HCT116 (cell line): ENCODE measurements at regions not wholly inside any gene's neighbourhood (a gene's known extent, or its start where the extent isn't known, plus 50 kb on each side); places are given as distances from the start of the nearest gene placed in this dataset.

Source experiments
- ATAC-seq: fragments of 200-7000 bp; cut with Tn5 transposase; 2 replicates; pipeline ENCODE4 v1.9.1; 2020; ENCODE audit warnings: mild to moderate bottlenecking, moderate library complexity
- BruUV-seq: library from RNA; stranded (reverse); fragments of 400-500 nt; replicated peaks from 2 replicates; lab custom pipeline; 2021; lab: Mats Ljungman, UMichigan
- CTCF ChIA-PET: fragments of 300-600 bp; sonication (Branson Sonifier 250); formaldehyde crosslinking; loops from one replicate; lab custom pipeline; 2021; ENCODE audit warnings: antibody characterized with exemption; lab: Charles Lee
- POLR2A ChIA-PET: fragments of 300-600, 350-600 bp; sonication (Branson Sonifier 250); formaldehyde crosslinking; loops from one replicate; lab custom pipeline; 2021; ENCODE audit warnings: antibody characterized with exemption; lab: Charles Lee
- RAD21 ChIA-PET, 2 experiments: fragments of 300-600 bp; sonication (Branson Sonifier 250); formaldehyde crosslinking; loops; one replicate each; lab custom pipeline; 2023; ENCODE audit warnings: low total read pairs in 2 of 2; ENCODE audit not compliant: uncharacterized antibody in 2 of 2, unreplicated experiment in 2 of 2, low non-redundant PET in 1 of 2; lab: Charles Lee
- DNase-seq: peaks from one replicate; pipeline ENCODE4 v3.0.0-alpha.2; 2010; ENCODE audit warnings: low read depth, low spot score
- H2AFZ ChIP-seq: fragments of 200-600 bp; shearing (Covaris generic), sonication (generic); 2 replicates; pipeline ENCODE4 v1.6.1; 2017; ENCODE audit warnings: low read depth, mixed run types, mixed read lengths, antibody characterized with exemption, low read length; ENCODE audit not compliant: poor library complexity, severe bottlenecking
- H3K27ac ChIP-seq: 2 replicates; pipeline ENCODE4 v1.5.1; 2012; ENCODE audit warnings: low read depth, low read length
- H3K27me3 ChIP-seq: fragments of 200-600 bp; sonication (generic); 2 replicates; pipeline ENCODE4 v1.6.1; 2016; ENCODE audit warnings: mixed run types, low read length, mixed read lengths; ENCODE audit not compliant: insufficient read depth
- H3K36me3 ChIP-seq, 2 experiments: fragments of 200-500 bp in 1 of 2; fragments of 200-600 bp in 1 of 2; sonication (Bioruptor generic) in 1 of 2; sonication (generic) in 1 of 2; 2 replicates each; pipeline versions ENCODE4 v1.5.1 to v1.6.1; 2014 to 2016; ENCODE audit warnings: low read length in 2 of 2, inconsistent platforms in 1 of 2, mixed read lengths in 1 of 2, mixed run types in 1 of 2; ENCODE audit not compliant: insufficient read depth in 2 of 2, control insufficient read depth in 1 of 2
- H3K4me1 ChIP-seq, 2 experiments: fragments of 200-600 bp in 1 of 2; sonication (generic) in 1 of 2; 2 replicates each; pipeline versions ENCODE4 v1.5.1 to v1.6.1; 2012 to 2017; ENCODE audit warnings: low read length in 2 of 2, inconsistent platforms in 1 of 2, mild to moderate bottlenecking in 1 of 2, mixed read lengths in 1 of 2, mixed run types in 1 of 2, moderate library complexity in 1 of 2; ENCODE audit not compliant: insufficient read depth in 2 of 2, control insufficient read depth in 1 of 2
- H3K4me2 ChIP-seq: fragments of 200-600 bp; sonication (generic); 2 replicates; pipeline ENCODE4 v1.6.1; 2017; ENCODE audit warnings: mixed run types, low read length, mixed read lengths
- H3K4me3 ChIP-seq, 2 experiments: fragments of 200-600 bp in 1 of 2; sonication (generic) in 1 of 2; replicated peaks in 1 of 2; 2 replicates each; pipeline ENCODE4 v1.5.1; 2011 to 2016; ENCODE audit warnings: low read length in 2 of 2, control low read depth in 1 of 2, low read depth in 1 of 2, mild to moderate bottlenecking in 1 of 2, mixed read lengths in 1 of 2, mixed run types in 1 of 2
- H3K79me2 ChIP-seq: fragments of 200-600 bp; sonication (generic); 2 replicates; pipeline ENCODE4 v1.6.1; 2017; ENCODE audit warnings: mild to moderate bottlenecking, mixed run types, low read length, moderate library complexity, mixed read lengths; ENCODE audit not compliant: insufficient read depth
- H3K9ac ChIP-seq: fragments of 200-600 bp; sonication (generic); 2 replicates; pipeline ENCODE4 v1.6.1; 2016; ENCODE audit warnings: low read length, mixed read lengths
- H3K9me2 ChIP-seq: fragments of 200-600 bp; sonication (generic), shearing (Covaris generic); 2 replicates; pipeline ENCODE4 v1.6.1; 2017; ENCODE audit warnings: mixed run types, mild to moderate bottlenecking, moderate library complexity; ENCODE audit not compliant: insufficient read depth
- H3K9me3 ChIP-seq, 2 experiments: fragments of 200-500 bp in 1 of 2; fragments of 200-600 bp in 1 of 2; sonication (Bioruptor generic) in 1 of 2; sonication (generic) in 1 of 2; 2 replicates each; pipeline ENCODE4 v1.6.1; 2014 to 2017; ENCODE audit warnings: low read length in 2 of 2, mixed read lengths in 2 of 2, inconsistent platforms in 1 of 2, low read depth in 1 of 2, mild to moderate bottlenecking in 1 of 2, mixed run types in 1 of 2, moderate library complexity in 1 of 2; ENCODE audit not compliant: control insufficient read depth in 1 of 2, insufficient read depth in 1 of 2
- H4K20me1 ChIP-seq: fragments of 200-600 bp; sonication (generic), shearing (Covaris generic); 2 replicates; pipeline ENCODE4 v1.6.1; 2017; ENCODE audit warnings: mixed run types, mild to moderate bottlenecking, moderate library complexity; ENCODE audit not compliant: insufficient read depth
- EGR1 ChIP-seq: IDR thresholded peaks from 2 replicates; pipeline ENCODE4 v1.6.1; 2012; ENCODE audit warnings: low read depth
- ELF1 ChIP-seq: IDR thresholded peaks from 2 replicates; pipeline ENCODE4 v1.6.1; 2012; ENCODE audit warnings: low read depth, borderline replicate concordance
- EZH2 ChIP-seq: fragments of 200-600 bp; sonication (generic); IDR thresholded peaks from 2 replicates; pipeline ENCODE4 v1.6.1; 2017; ENCODE audit warnings: antibody characterized with exemption, mixed run types
- EZH2phosphoT487 ChIP-seq: fragments of 200-600 bp; IDR thresholded peaks from 2 replicates; pipeline ENCODE4 v1.6.1; 2018; ENCODE audit warnings: antibody characterized with exemption, borderline replicate concordance
- POLR2A ChIP-seq: IDR thresholded peaks from 2 replicates; pipeline ENCODE4 v1.7.0; 2011; ENCODE audit warnings: borderline replicate concordance; ENCODE audit not compliant: insufficient read depth, insufficient read length; ENCODE audit errors: extremely low read depth
- RAD21 ChIP-seq: IDR thresholded peaks from 2 replicates; pipeline ENCODE4 v1.6.1; 2012; ENCODE audit warnings: low read depth, mild to moderate bottlenecking
- SP1 ChIP-seq: IDR thresholded peaks from 2 replicates; pipeline ENCODE4 v1.6.1; 2012; ENCODE audit warnings: low read depth
- SRF ChIP-seq: IDR thresholded peaks from 2 replicates; pipeline ENCODE4 v1.6.1; 2012; ENCODE audit warnings: low read depth
- YY1 ChIP-seq: IDR thresholded peaks from 2 replicates; pipeline ENCODE4 v1.6.1; 2011; ENCODE audit warnings: low read length, low read depth, moderate library complexity, mild to moderate bottlenecking; ENCODE audit not compliant: insufficient replicate concordance; ENCODE audit errors: extremely low read depth
- ZNF274 ChIP-seq: fragments of 200-500 bp; sonication (Bioruptor generic); IDR thresholded peaks from 2 replicates; pipeline ENCODE4 v1.6.1; 2014; ENCODE audit warnings: mild to moderate bottlenecking, low read depth, low read length, inconsistent platforms
- intact Hi-C: fragments of 100-400 bp; cut with micrococcal nuclease; formaldehyde crosslinking; loops from 2 replicates; pipeline ENCODE4 v1.10.0; 2022
- TF ChIP-seq, protein P1 (sequence below): IDR thresholded peaks from 2 replicates; pipeline ENCODE4 v1.6.1; 2011; ENCODE audit warnings: mild to moderate bottlenecking, low read length, moderate library complexity; ENCODE audit not compliant: insufficient replicate concordance; ENCODE audit errors: extremely low read depth
- TF ChIP-seq, protein P2 (sequence below): IDR thresholded peaks from 2 replicates; pipeline ENCODE4 v1.6.1; 2012; ENCODE audit warnings: low read depth

- H3K9ac ChIP-seq = no peak overlapping the region
- no peak overlapping the region for H3K4me3 ChIP-seq
- no peak for TF ChIP-seq RAD21
- TF ChIP-seq EZH2phosphoT487 = no peak
- TF ChIP-seq EZH2 = no peak
- no peak for TF ChIP-seq YY1
- ATAC-seq (no peak), DNase-seq (no peak)
- H3K36me3 ChIP-seq = no peaks in the 10 kb centered on the region
- H3K4me1 ChIP-seq = no peaks in the 10 kb centered on the region
- no peak overlapping the region for H2AFZ ChIP-seq
- ChIA-PET RAD21 (no interaction called here), POLR2A (no interaction called here), CTCF (no interaction called here)
- H3K27me3 ChIP-seq = no peaks in the 10 kb centered on the region
- H3K9me2 ChIP-seq = no peaks in the 10 kb centered on the region
- intact Hi-C loops = no loop called here
- BruUV-seq = no TSS peak
- H3K4me2 ChIP-seq = no peak overlapping the region
- no peaks in the 10 kb centered on the region for H3K79me2 ChIP-seq
- H3K27ac ChIP-seq = no peak overlapping the region
- no peaks in the 10 kb centered on the region for H3K9me3 ChIP-seq
- H4K20me1 ChIP-seq = no peaks in the 10 kb centered on the region
Observed at GRCh38 chr10:88066876-88067275, 203.5 kb downstream of the PTEN start.

- Histone ChIP-seq H4K20me1 (no peaks in the 10 kb centered on the region), H3K4me3 (no peak overlapping the region), H3K4me2 (no peak overlapping the region), H3K79me2 (no peaks in the 10 kb centered on the region), H3K36me3 (no peaks in the 10 kb centered on the region), H3K9me3 (no peaks in the 10 kb centered on the region), H2AFZ (no peak overlapping the region), H3K9me2 (no peaks in the 10 kb centered on the region), H3K9ac (no peak overlapping the region), H3K27ac (no peak overlapping the region), H3K4me1 (no peaks in the 10 kb centered on the region), H3K27me3 (no peaks in the 10 kb centered on the region)
- intact Hi-C loops = no loop called here
- BruUV-seq = no TSS peak
- POLR2A ChIA-PET = no interaction called here
- CTCF ChIA-PET = no interaction called here
- ATAC-seq = no peak
- DNase-seq = no peak
- RAD21 ChIA-PET = no interaction called here
- no peak for TF ChIP-seq EGR1
- TF ChIP-seq SP1 = no peak
- TF ChIP-seq ELF1 = no peak
- TF ChIP-seq, protein P1, sequence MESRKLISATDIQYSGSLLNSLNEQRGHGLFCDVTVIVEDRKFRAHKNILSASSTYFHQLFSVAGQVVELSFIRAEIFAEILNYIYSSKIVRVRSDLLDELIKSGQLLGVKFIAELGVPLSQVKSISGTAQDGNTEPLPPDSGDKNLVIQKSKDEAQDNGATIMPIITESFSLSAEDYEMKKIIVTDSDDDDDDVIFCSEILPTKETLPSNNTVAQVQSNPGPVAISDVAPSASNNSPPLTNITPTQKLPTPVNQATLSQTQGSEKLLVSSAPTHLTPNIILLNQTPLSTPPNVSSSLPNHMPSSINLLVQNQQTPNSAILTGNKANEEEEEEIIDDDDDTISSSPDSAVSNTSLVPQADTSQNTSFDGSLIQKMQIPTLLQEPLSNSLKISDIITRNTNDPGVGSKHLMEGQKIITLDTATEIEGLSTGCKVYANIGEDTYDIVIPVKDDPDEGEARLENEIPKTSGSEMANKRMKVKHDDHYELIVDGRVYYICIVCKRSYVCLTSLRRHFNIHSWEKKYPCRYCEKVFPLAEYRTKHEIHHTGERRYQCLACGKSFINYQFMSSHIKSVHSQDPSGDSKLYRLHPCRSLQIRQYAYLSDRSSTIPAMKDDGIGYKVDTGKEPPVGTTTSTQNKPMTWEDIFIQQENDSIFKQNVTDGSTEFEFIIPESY = no peak
- TF ChIP-seq POLR2A = no peak
- TF ChIP-seq, protein P2, sequence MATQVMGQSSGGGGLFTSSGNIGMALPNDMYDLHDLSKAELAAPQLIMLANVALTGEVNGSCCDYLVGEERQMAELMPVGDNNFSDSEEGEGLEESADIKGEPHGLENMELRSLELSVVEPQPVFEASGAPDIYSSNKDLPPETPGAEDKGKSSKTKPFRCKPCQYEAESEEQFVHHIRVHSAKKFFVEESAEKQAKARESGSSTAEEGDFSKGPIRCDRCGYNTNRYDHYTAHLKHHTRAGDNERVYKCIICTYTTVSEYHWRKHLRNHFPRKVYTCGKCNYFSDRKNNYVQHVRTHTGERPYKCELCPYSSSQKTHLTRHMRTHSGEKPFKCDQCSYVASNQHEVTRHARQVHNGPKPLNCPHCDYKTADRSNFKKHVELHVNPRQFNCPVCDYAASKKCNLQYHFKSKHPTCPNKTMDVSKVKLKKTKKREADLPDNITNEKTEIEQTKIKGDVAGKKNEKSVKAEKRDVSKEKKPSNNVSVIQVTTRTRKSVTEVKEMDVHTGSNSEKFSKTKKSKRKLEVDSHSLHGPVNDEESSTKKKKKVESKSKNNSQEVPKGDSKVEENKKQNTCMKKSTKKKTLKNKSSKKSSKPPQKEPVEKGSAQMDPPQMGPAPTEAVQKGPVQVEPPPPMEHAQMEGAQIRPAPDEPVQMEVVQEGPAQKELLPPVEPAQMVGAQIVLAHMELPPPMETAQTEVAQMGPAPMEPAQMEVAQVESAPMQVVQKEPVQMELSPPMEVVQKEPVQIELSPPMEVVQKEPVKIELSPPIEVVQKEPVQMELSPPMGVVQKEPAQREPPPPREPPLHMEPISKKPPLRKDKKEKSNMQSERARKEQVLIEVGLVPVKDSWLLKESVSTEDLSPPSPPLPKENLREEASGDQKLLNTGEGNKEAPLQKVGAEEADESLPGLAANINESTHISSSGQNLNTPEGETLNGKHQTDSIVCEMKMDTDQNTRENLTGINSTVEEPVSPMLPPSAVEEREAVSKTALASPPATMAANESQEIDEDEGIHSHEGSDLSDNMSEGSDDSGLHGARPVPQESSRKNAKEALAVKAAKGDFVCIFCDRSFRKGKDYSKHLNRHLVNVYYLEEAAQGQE = no peak
- TF ChIP-seq SRF = no peak
- no peak for TF ChIP-seq ZNF274
Observed at GRCh38 chr10:88067737-88068136, 204.3 kb downstream of the PTEN start.
